ENCODE measurements at regions not wholly inside any gene's neighbourhood (a gene's known extent, or its start where the extent isn't known, plus 50 kb on each side); places are given as distances from the start of the nearest gene placed in this dataset.

DNA sequence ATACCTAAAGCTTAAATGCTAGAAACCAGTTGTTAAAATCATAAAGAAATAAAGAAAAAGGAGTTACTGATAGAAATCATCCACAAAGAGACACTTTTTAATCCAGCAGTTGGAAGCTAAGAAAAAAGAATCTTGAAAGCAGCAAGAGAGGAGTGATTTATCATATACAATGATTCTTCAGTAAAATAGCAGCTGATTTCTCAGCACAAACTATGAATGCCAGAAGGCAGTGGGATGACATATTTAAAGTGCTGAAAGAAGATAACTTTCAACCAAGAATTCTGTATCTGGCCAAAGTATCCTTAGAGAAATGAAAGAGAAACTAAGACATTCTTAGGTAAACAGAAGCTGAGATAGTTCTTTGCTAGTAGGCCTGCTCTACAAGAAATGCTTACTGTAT is 366.0 kb downstream of the HTR1A start:
- BruUV-seq (replicated peaks): no TSS peak
- Histone ChIP-seq H3K4me2 (ENCODE audit: low read length) (no peak overlapping the region), H3K9me2 (ENCODE audit: insufficient read depth, low read length) (no peaks in the 10 kb centered on the region), H3K4me3 (ENCODE audit: low read depth, low read length, poor library complexity, severe bottlenecking) (no peak overlapping the region), H3K27ac (ENCODE audit: low read depth, low read length, poor library complexity, severe bottlenecking) (no peak overlapping the region), H2AFZ (ENCODE audit: low read length) (no peak overlapping the region), H4K20me1 (ENCODE audit: insufficient read depth, low read length) (no peaks in the 10 kb centered on the region), H3K4me1 (ENCODE audit: insufficient read depth, low read length, poor library complexity, severe bottlenecking) (no peaks in the 10 kb centered on the region), H3K9me3 (ENCODE audit: low read length) (no peaks in the 10 kb centered on the region), H3K79me2 (ENCODE audit: insufficient read depth, low read depth, low read length) (no peaks in the 10 kb centered on the region), H3K36me3 (ENCODE audit: insufficient read depth, low read length) (no peaks in the 10 kb centered on the region)
- ChIA-PET CTCF (ENCODE audit: unreplicated experiment) (no interaction called here), POLR2A (no interaction called here)
- intact Hi-C loops (cut with micrococcal nuclease; ENCODE audit: unreplicated experiment): no loop called here
- no peak for TF ChIP-seq EZH2phosphoT487 (IDR thresholded peaks at IDR 0.05; ENCODE audit: borderline replicate concordance, low read depth, low read length)
- TF ChIP-seq, protein P1, sequence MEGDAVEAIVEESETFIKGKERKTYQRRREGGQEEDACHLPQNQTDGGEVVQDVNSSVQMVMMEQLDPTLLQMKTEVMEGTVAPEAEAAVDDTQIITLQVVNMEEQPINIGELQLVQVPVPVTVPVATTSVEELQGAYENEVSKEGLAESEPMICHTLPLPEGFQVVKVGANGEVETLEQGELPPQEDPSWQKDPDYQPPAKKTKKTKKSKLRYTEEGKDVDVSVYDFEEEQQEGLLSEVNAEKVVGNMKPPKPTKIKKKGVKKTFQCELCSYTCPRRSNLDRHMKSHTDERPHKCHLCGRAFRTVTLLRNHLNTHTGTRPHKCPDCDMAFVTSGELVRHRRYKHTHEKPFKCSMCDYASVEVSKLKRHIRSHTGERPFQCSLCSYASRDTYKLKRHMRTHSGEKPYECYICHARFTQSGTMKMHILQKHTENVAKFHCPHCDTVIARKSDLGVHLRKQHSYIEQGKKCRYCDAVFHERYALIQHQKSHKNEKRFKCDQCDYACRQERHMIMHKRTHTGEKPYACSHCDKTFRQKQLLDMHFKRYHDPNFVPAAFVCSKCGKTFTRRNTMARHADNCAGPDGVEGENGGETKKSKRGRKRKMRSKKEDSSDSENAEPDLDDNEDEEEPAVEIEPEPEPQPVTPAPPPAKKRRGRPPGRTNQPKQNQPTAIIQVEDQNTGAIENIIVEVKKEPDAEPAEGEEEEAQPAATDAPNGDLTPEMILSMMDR (conservative IDR thresholded peaks at IDR 0.05; ENCODE audit: low read length): no peak
- no peak for DNase-seq (ENCODE audit: low spot score)

DNA sequence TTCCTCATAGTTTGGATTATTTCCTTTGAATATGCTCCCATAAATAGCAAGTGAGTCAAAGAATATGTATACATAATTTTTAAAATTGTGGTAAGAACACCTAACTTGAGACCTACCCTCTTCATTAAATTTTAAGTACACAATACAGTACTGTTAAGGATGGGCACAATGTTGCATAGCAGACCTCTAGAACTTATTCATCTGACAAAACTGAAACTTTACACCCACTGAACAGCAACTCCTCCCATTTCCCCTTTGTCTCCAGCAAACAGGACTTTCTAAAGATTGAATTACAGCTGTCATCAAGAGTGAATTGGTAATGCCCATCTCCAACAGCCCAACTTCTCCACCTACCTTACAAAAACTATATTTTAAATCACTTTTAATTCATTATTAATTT is 388.9 kb downstream of the HTR1A start:
- Histone ChIP-seq H3K9me3 (ENCODE audit: low read length) (no peaks in the 10 kb centered on the region), H3K4me3 (ENCODE audit: low read depth, low read length, poor library complexity, severe bottlenecking) (no peak overlapping the region), H4K20me1 (ENCODE audit: insufficient read depth, low read length) (no peaks in the 10 kb centered on the region), H3K4me1 (ENCODE audit: insufficient read depth, low read length, poor library complexity, severe bottlenecking) (no peaks in the 10 kb centered on the region), H3K27ac (ENCODE audit: low read depth, low read length, poor library complexity, severe bottlenecking) (no peak overlapping the region), H3K4me2 (ENCODE audit: low read length) (no peak overlapping the region), H3K79me2 (ENCODE audit: insufficient read depth, low read depth, low read length) (no peaks in the 10 kb centered on the region), H3K36me3 (ENCODE audit: insufficient read depth, low read length) (no peaks in the 10 kb centered on the region), H2AFZ (ENCODE audit: low read length) (no peak overlapping the region), H3K9me2 (ENCODE audit: insufficient read depth, low read length) (no peaks in the 10 kb centered on the region)
- no peak for DNase-seq (ENCODE audit: low spot score)
- no TSS peak for BruUV-seq (replicated peaks)
- intact Hi-C loops (cut with micrococcal nuclease; ENCODE audit: unreplicated experiment): no loop called here
- ChIA-PET POLR2A (no interaction called here), CTCF (ENCODE audit: unreplicated experiment) (no interaction called here)
- TF ChIP-seq, protein P1 (conservative IDR thresholded peaks at IDR 0.05; ENCODE audit: low read length): no peak
- no peak for TF ChIP-seq EZH2phosphoT487 (IDR thresholded peaks at IDR 0.05; ENCODE audit: borderline replicate concordance, low read depth, low read length)

DNA sequence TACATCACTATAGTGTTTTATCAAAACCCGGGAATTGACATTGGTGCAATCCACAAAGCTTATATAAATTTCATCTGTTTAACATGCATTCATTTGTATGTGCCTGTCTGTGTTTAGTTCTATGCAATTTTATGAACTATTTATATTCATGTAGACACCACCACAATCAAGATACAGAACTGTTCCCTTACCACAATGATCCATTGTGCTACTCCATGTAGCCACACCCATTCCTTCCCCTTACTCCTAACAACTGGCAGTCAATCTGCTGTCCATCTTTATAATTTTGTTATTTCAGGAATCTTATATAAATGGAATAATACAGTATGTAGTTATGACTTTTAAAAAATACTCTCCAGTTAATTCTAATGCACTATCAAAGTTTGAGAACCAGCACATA is 389.5 kb downstream of the HTR1A start:
- Histone ChIP-seq H4K20me1 (ENCODE audit: insufficient read depth, low read length) (no peaks in the 10 kb centered on the region), H3K9me3 (ENCODE audit: low read length) (no peaks in the 10 kb centered on the region), H3K4me1 (ENCODE audit: insufficient read depth, low read length, poor library complexity, severe bottlenecking) (no peaks in the 10 kb centered on the region), H3K36me3 (ENCODE audit: insufficient read depth, low read length) (no peaks in the 10 kb centered on the region), H3K4me2 (ENCODE audit: low read length) (no peak overlapping the region), H3K9me2 (ENCODE audit: insufficient read depth, low read length) (no peaks in the 10 kb centered on the region), H3K79me2 (ENCODE audit: insufficient read depth, low read depth, low read length) (no peaks in the 10 kb centered on the region), H3K4me3 (ENCODE audit: low read depth, low read length, poor library complexity, severe bottlenecking) (no peak overlapping the region), H2AFZ (ENCODE audit: low read length) (no peak overlapping the region), H3K27ac (ENCODE audit: low read depth, low read length, poor library complexity, severe bottlenecking) (no peak overlapping the region)
- DNase-seq (ENCODE audit: low spot score): no peak
- CTCF ChIA-PET (ENCODE audit: unreplicated experiment): no interaction called here
- TF ChIP-seq EZH2phosphoT487 (IDR thresholded peaks at IDR 0.05; ENCODE audit: borderline replicate concordance, low read depth, low read length): no peak
- TF ChIP-seq, protein P1 (conservative IDR thresholded peaks at IDR 0.05; ENCODE audit: low read length): no peak
- no TSS peak for BruUV-seq (replicated peaks)
- intact Hi-C loops (cut with micrococcal nuclease; ENCODE audit: unreplicated experiment): no loop called here
- POLR2A ChIA-PET: no interaction called here
